AG04449 (cell line): ENCODE measurements at regions not wholly inside any gene's neighbourhood (a gene's known extent, or its start where the extent isn't known, plus 50 kb on each side); places are given as distances from the start of the nearest gene placed in this dataset.
"Not testable (repeated sequence)": the region's sequence is repeated elsewhere in the genome, so short reads cannot be mapped to it uniquely, and the experiment has no call there.

Experiments used
- CTCF ChIA-PET: fragments of 350-600 bp; formaldehyde crosslinking; extraction: SDS; loops from one replicate; lab custom pipeline; 2021; ENCODE audit warnings: antibody characterized with exemption; lab: Yijun Ruan, JAX
- POLR2A ChIA-PET: fragments of 400-600, 350-600 bp; formaldehyde crosslinking; extraction: SDS; loops from one replicate; lab custom pipeline; 2020; ENCODE audit warnings: antibody characterized with exemption, inconsistent platforms; lab: Yijun Ruan, JAX
- DNase-seq: peaks from one replicate; pipeline ENCODE4 v3.0.0-alpha.2; 2010; ENCODE audit warnings: low read depth, low spot score
- H3K4me3 ChIP-seq: 2 replicates; pipeline ENCODE4 v1.5.1; 2011; ENCODE audit warnings: low read depth, mild to moderate bottlenecking, control low read depth, low read length
- TF ChIP-seq, protein P1 (sequence below): IDR thresholded peaks from one replicate; pipeline ENCODE4 v1.5.1; 2011; ENCODE audit warnings: mild to moderate bottlenecking, moderate library complexity, low read length, control low read depth, inconsistent platforms; ENCODE audit not compliant: insufficient read depth; ENCODE audit errors: missing control alignments

DNA sequence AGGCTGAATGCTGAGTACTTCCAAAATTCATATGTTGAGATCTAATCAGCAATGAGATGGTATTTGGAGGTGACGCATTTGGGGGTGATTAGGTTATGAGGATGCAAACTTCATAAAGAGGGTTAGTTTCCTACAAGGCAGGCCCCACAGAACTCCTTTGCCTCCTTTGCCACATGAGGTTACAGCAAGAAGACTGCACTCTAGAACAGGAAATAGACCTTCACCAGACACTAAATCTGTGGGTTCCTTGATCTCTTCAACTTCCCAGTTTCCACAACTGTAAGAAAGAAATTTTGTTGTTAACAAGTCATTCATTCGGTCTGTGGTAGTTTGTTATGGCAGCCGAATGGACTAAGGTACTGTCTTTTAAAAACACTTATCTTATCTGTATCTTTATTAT lies 681.9 kb upstream of the HS3ST1 start:
- no peak for DNase-seq
- no peak overlapping the region for H3K4me3 ChIP-seq
- TF ChIP-seq, protein P1, sequence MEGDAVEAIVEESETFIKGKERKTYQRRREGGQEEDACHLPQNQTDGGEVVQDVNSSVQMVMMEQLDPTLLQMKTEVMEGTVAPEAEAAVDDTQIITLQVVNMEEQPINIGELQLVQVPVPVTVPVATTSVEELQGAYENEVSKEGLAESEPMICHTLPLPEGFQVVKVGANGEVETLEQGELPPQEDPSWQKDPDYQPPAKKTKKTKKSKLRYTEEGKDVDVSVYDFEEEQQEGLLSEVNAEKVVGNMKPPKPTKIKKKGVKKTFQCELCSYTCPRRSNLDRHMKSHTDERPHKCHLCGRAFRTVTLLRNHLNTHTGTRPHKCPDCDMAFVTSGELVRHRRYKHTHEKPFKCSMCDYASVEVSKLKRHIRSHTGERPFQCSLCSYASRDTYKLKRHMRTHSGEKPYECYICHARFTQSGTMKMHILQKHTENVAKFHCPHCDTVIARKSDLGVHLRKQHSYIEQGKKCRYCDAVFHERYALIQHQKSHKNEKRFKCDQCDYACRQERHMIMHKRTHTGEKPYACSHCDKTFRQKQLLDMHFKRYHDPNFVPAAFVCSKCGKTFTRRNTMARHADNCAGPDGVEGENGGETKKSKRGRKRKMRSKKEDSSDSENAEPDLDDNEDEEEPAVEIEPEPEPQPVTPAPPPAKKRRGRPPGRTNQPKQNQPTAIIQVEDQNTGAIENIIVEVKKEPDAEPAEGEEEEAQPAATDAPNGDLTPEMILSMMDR, result no peak
- ChIA-PET POLR2A (no interaction called here), CTCF (no interaction called here)

DNA sequence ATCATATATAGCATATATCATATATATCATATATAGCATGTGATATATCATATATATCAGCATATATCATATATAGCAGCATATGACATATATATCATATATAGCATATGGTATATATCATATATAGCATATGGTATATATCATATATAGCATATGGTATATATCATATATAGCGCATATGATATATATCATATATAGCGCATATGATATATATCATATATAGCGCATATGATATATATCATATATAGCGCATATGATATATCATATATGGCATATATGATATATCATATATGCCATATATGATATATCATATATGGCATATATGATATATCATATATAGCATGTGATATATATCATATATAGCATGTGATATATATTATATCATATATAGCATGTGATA lies 680.4 kb upstream of the HS3ST1 start:
- H3K4me3 ChIP-seq, CTCF ChIA-PET, DNase-seq, POLR2A ChIA-PET: not testable (repeated sequence)

DNA sequence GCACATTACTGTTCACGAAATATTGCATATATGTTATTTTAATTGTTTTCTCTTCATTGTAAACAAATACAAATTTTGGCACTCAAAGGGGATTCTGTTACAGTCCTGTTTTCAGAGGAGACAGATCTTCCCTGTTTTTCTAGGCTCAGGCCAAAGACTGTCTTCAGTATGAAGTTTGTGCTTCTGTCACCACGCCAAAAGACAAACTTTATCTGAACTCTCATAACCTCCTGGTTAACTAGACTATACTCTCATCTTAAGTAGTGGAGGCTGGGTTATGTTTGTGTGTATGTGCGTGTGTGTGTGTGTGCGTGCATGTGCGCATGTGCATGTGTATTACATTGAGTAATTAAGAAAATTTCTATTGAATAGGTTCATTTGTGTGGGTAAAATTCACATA lies 676.8 kb upstream of the HS3ST1 start:
- CTCF ChIA-PET, result no interaction called here
- DNase-seq, result no peak
- H3K4me3 ChIP-seq, result no peak overlapping the region
- POLR2A ChIA-PET, result no interaction called here
- TF ChIP-seq, protein P1, result no peak

DNA sequence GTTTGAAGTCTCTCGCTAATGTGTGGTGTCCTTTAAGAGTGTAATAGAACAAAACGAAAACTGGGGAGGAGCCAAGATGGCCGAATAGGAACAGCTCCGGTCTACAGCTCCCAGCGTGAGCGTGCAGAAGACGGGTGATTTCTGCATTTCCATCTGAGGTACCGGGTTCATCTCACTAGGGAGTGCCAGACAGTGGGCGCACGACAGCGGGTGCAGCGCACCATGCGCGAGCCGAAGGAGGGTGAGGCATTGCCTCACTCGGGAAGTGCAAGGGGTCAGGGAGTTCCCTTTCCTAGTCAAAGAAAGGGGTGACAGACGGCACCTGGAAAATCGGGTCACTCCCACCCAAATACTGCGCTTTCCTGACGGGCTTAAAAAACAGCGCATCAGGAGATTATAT lies 661.2 kb upstream of the HS3ST1 start:
- H3K4me3 ChIP-seq, CTCF ChIA-PET, POLR2A ChIA-PET, DNase-seq: not testable (repeated sequence)

DNA sequence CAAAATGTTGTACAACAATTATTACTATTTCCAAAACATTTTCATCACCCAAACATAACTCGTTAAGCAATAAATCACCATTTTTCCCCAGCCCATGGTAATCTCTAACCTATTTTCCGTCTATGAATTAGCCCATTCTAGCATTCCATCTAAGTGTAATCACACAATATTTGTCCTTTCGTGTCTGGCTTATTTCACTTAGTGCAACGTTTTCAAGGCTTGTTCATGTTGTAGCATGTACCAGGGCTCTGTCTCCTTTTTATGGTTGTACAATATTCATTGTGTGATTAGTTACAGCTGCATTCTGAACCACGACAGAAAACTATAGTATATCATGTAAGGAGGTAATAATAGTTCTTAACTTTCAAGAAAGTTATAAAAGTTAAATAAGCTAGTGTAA lies 656.0 kb upstream of the HS3ST1 start:
- POLR2A ChIA-PET, result no interaction called here
- no peak for DNase-seq
- TF ChIP-seq, protein P1, result no peak
- CTCF ChIA-PET, result no interaction called here
- no peak overlapping the region for H3K4me3 ChIP-seq

DNA sequence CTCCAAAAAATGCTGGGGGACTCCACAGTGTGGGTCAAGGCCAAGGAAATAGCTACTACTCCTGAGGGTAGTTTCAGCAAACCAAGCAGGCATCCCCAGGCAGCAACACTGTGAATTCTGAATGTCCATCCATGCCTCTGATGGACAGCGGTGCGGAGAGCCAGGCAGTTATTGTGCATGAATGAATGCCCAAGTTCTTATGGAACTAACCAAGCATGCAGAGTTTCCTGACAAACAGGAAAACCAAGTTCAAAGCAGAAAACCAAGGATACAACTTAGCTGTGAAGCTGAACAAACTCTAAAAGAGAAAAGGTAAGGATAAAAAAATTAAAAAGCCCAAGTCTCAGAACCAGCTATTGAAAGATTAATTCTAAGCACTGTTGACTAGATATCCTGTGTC lies 642.6 kb upstream of the HS3ST1 start:
- CTCF ChIA-PET, result no interaction called here
- no peak overlapping the region for H3K4me3 ChIP-seq
- DNase-seq, result no peak
- TF ChIP-seq, protein P1, result no peak
- POLR2A ChIA-PET, result no interaction called here

DNA sequence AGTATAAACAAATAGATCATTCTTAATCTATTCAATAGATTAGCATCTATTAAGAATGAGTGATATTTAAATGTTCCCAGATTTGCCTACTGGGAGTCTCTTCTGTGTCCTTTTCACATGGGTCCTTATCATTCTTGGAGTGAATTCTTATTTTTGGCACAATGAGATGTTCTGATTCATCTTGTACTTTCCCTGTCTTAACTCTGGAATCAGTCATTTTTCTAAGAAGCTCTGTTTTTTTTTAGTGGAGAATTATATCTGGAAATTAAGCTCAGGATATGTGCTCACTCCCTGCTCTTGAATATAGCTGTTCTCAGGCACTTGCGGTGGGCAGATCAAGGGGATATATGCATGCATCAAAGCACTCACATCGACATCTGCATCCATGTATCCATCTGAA lies 625.3 kb upstream of the HS3ST1 start:
- DNase-seq, result no peak
- TF ChIP-seq, protein P1, result no peak
- POLR2A ChIA-PET, result no interaction called here
- H3K4me3 ChIP-seq, result no peak overlapping the region
- CTCF ChIA-PET, result no interaction called here

DNA sequence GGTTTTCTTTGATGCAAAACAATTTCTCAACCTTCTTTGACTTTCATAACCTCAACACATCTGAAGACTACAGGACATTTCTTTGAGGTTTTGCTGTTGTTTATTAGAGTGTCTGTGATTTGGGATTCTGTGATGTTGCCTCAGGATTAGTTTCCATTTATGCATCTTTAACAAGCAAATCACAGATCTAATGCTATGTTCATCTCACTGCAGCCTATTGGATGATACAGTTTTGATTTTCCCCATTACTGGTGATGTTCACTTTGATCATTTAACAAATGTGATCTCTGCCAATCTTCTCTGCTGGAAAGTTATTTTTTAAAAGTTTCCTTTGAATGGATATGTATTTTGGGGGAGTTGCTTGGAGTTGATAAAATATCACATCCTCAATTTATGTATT lies 624.9 kb upstream of the HS3ST1 start:
- POLR2A ChIA-PET, result no interaction called here
- no peak overlapping the region for H3K4me3 ChIP-seq
- CTCF ChIA-PET, result no interaction called here
- TF ChIP-seq, protein P1, result no peak
- DNase-seq, result no peak
